HG03558 (cell line): ENCODE measurements at regions not wholly inside any gene's neighbourhood (a gene's known extent, or its start where the extent isn't known, plus 50 kb on each side); places are given as distances from the start of the nearest gene placed in this dataset.

Experiments
- ATAC-seq: cut with Tn5 transposase; IDR thresholded peaks from one replicate; pipeline ENCODE4 v1.9.1; 2021; ENCODE audit warnings: moderate number of reproducible peaks; ENCODE audit not compliant: unreplicated experiment; ENCODE audit errors: extremely low read depth

DNA sequence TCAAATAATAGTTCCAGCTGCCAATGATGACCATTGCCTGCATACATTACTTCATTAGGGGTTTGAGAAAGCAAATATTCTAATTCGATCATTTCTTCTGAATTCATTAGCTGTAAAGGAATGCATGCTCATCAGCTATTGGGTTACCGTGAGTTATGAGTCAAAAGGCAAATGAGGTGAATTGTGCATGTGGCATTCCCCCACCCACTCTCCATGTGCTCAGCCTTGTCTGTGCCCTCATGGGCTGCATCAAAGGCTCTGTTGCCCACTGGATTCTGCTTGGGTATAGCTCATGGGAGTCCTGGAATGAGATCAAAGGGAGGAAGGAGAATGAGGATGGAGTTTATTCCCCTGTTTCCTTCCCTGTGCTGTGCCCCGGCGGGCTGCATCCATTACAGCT, 99.3 kb upstream of the CHRNA7 start:
- no peak for ATAC-seq

DNA sequence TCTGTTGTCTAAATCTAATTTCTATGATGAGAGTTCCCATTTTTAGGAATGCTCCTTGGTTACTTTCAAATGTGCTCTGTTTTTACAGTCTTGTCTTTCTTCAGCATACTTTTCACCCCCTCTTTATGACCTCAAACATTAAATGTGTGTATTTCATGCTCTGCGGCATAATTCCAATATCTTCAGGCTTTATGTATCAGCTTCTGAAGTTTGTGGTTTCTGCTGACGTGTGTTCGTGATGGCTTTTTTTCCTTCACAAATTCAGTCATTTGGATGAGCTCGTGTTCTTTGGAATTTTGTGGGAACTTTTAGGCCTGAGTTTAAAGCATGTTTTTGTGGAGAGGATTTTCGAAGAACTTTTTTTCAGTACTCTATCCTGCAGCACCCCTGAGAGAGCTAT, 97.7 kb upstream of the CHRNA7 start:
- ATAC-seq: no peak

DNA sequence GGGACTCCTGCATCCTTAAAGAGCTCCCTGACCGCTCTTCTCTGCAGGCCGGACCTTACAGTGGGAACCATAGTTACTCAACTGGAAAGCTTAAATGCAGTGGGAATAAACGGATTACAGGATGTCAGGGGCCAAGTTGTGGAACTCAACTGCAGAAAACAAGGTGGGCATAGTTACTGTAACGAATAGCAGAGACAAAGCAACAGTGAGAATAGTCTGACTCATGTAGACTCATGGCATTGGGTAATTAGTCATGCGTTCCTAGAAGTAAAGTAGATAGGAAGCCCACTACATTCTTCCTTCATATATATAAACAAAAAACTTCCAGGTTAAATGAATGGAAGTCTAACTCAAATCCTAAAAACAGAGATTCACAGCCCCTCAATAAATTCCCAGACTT, 95.5 kb upstream of the CHRNA7 start:
- ATAC-seq: no peak

DNA sequence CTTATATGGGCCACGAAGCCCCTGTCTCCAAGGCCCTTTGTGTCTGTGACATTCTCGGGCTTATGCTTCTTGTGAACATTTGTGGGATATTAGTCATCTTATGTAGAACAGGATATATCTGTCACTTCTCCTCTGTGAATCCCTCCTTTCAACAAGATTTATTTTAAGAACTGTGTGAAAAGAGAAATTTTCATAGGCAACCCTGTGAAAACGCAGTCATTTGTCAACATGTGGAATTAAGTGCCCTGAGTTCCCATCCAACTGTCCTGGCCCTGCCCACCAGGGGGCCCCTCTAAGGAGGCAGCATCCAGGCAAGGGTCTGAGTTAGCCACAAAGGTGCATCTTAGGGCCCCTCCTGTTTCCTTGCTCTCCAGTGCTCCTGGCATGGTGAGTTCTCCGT, 76.8 kb upstream of the CHRNA7 start:
- no peak for ATAC-seq

DNA sequence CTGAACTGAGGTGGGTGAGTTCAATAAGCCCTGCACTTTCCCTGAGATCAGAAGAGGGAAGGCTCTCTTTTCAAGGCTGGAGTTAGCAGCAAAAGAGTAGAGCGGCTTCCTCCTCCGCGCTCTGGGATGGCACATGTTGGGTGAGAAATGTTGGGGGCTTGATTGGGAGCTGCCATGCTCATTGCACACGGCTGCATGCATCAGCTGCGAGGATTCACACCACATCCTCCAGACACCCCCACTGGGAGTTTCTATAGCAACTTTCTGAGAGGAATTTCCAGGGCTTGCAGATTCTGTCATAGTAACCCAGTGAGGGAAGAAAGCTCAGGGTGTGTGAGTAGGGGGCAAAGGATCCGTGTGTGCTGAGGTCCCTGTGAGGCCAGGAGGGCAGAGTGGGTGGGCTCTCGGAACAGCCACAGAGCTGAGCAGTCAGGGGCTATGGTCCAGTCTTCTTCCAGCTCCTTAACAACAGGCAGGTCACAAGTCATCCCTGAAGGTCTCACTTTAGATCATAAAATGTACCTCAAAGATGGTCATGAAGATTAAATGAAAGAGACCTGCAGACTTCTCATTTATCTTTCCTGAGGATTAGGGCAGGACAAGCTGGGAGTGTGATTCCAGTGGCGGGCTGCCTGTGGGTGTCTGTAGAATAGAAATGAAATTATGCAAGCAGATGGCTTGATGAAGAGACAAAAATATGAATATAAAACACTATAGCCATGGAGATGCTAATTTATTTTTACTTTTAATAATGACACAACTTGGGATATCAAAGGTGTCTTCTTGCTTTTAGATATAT, 75.7 kb upstream of the CHRNA7 start:
- ATAC-seq: no peak

DNA sequence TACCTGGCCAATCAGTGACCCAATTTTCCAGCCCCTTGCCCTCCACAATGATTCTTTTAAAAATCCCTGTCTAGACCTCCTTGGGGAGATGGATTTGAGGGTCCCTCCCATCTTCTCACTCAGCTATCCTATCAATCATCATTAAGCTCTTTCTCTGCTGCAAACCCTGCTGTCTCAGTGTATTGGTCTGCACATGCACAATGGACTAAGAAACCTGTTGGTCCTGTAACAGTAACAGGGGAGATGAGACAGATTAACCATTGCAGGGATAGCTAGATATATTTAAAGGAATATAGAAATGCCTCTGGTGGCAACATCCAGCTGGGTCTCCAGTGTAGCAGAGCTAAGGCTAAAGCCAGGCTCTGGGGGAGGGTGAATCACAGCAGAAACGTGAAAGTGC, 74.6 kb upstream of the CHRNA7 start:
- no peak for ATAC-seq

DNA sequence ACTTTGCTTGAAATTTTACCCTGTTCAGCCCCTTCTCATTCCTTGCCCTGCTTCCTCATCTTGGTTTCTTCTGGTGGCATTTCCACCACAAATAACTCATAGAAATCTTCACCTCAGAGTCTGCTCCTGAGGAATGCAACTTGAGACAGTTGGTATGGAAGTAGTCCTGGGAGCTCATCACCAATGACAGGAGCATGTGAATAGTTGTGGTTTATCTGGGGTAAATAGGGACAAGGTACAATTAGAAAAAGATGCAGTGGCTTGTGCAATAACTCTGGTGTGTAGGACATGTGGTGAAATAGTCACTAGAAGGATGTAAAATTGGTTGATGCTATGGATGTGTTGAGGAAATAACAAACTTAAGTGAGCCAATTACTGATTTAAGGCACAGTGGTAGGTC, 72.7 kb upstream of the CHRNA7 start:
- no peak for ATAC-seq

DNA sequence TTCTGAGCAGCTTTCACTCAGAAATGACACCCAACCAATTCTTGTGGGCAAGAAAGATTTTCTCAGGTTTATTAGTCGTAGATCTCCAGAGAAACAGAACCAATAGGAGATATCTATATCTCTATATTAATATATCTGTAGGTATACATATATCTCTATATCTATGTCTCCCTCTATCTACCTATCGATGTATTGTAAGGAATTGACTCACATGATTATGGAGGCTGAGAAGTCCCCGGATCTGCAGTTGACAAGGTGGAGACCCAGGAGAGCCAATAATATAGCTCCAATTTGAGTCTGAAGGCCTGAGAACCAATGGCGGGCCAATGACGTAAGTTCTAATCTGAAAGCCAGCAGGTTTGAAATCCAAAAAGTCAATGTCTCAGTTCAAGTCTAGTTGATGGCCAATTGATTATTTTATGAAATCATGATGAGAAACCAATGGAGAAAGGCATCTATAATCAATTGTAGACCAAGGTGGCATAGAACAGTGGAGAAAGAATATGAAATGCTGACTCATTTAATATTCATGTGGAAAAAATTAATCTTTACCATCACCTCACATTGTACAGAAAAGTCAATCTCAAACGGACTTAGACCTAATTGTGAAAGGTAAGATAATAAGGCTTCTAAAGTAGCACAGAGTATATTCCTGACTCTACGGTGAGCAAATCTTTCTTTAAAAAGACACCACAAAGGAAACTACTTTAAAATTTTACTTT, 65.6 kb upstream of the CHRNA7 start:
- no peak for ATAC-seq

DNA sequence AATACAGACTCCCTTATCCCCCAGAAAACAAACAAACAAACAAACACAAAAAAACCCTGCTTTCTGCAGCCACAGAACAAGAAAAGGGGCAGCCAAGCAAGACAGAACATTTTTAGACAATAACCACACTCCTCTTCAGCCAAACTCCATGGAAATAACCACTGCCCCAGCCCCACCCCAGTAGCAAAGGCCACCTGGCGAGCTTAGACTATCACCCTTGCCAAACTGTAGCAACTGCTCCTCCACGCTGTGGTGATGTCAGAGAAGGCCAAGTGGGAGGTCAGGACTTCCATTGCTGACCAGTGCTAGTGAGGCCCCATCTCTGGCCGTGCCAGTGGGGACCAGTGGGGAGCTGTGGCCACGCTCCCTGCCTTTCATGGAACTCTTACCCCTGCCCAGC, 60.3 kb upstream of the CHRNA7 start:
- ATAC-seq: no peak

DNA sequence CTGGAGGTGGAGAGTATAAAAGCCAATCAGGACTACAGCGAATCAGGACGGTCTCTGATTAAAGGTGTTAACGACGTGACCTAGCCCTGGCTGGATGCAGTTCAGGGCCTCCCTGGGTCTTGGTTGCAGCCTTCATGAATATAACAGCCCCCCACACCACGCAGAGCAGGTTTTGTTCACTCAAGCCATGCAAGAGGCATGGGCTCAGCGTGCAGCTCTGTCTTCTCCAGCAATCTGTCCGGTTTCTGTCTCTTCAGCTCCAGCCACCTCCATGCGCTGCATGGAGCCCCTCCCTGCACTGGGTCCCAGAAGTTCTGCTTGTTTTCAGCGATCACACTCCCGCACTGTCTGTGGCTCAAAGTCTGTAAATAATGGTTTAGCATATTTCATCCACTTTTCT, 57.1 kb upstream of the CHRNA7 start:
- ATAC-seq: no peak

DNA sequence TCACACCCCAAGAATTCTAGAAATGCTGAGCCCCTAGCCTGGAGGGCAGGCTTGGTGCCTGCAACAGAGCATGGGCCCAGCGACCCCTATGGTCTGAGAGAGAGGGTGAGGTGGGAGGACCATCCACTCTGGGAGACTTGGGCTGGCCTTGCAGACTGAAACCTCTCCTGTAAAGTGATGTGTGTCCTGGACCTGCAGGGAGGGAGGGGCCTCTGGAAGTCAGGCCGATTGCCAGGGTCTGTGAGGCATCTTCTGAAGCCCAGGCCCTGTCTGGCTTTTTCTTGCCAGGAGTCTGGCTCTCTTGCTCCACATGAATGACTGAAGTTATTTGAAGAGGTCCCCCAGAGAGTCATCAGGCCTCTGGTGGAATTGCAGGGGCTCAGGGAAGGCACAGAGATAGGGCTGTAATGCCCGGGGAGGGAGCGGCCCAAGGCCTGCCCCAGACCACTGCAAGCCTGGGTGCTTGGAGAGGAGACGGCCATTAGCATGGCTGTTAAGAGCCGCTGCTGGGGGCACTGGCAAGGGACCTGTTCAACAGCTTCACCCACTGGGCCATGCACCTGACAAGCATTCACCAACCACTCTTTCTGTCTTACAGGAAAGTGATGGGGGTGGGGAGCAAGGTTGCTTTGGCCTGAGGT, 56.0 kb upstream of the CHRNA7 start:
- no peak for ATAC-seq

DNA sequence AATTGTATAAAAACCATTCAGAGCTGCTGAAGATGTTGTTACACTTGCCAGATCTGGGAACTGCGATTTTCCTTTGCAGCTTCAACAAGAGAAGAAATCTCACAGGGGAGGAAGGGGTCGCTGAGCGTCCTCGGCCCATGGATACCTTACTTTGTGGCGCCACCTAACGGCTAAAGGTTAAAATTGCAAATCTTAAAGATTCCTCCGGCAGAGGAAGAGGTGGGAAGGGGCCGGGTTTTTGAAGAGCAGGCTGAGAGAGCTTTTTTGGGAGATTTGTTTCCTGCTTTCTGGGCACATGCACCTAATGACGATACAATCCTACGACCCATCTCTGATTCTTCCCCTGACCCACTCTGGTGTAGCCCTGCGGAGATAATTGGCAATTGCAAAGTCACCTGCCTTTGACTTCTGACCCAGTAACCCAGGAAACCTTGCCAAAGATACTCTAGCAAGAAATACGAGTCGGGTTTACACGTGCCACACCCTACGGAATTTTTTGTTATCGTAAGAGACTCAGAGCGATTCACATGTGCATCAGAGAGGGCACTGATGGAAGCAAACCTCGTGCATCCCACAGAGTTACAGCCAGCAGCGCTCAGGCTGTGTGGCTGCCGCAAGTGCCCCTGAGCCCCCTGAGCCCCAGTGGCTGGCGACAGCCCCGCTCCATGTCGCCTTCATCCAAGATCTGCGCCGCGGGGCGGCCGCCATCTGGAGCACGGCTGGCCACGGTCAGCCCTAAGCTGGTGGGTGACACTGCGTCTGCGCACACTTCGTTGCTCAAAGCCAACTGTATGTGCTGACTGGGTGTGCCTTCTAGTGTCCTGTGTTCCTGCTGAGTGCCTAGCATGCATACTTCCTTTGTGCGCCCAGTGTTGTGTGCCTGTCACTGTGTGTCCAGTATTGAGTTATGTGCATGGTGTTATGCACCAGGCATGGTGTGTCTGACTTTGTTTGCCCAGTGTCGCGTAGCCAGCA, 55.2 kb upstream of the CHRNA7 start:
- ATAC-seq: no peak

DNA sequence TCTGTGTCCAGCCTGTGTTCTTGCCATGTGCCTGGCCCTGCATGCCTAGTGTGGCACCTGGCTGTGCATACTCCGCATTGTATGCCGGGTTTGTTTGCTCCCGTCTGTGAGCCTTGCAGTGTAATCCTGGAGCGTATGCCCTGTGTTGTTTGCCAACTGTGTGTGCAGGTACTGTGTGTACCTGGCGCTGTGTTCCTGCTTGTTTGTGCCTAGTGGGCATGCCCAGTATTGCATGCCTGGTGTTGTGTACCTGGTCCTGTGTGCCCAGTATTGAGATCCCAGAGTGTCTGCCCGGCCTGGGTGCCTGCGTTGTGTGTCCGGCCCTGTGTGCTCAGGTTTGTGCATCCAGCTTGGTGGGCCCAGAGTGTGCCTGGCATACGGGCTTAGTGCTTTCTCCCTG, 54.5 kb upstream of the CHRNA7 start:
- no peak for ATAC-seq

DNA sequence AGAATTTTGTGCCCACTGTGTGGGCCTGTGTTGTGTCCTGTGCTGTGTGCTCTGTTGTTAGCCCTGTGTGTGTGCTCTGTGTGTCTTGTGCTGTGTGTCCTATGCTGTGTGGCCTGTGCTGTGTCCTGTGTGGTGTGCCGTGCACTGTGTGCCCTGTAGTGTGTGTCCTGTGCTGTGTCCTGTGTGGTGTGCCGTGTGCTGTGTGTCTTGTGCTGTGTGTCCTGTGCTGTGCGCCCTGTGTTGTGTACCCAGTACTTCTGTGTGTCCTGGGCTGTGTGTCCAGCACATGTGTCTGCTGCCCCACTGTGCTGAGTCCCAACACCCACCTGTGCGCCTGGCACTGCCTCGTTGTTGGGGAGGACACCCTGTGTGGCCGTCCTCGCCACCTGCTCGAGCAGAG, 53.2 kb upstream of the CHRNA7 start:
- no peak for ATAC-seq

DNA sequence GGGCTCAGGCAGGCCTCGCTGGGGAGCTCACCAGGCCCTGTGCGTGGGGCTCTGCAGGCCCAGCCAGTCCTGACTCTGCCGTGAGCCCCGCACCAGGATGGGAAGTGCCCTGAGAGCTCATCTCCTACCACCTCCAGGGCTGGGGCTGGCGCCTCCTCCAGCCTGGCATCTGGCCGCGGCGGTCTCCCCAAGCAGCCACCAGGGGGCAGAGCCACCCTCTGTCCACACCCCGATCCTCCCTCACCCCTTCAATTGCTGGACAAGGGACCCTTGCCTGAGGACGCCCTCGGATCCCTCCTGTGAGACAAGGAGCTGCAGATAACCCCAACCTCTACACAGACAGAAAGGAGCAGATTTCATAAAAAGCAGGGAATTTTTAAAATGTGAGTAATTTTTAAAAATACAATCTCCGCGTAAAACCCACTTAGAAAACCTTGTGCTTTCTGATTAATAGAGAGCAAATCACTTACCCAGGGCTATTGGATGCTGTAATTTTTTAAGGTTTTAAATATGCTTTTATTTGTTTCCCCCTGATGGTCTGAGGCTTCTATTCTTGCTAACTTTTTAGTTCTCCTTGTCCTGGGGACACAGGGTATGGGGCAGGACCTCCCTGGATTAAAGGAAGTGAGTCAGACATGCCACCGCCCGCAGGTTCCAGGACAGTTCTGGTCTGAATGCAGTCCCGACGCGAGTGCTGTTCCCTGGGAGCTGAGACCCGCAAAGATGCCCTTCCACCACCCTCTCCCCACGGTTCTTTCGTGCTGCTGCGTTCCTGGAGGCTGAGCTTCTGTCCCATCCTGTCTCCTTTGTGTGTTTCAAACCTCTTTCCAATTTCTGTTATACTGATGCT, 52.3 kb upstream of the CHRNA7 start:
- no peak for ATAC-seq
